Choroid plexus epithelial cell (primary cell): ENCODE measurements at regions not wholly inside any gene's neighbourhood (a gene's known extent, or its start where the extent isn't known, plus 50 kb on each side); places are given as distances from the start of the nearest gene placed in this dataset.
A peak's percentile ranks its signal among the peaks of the same experiment; 100 is the strongest.

ENCODE experiments used
- DNase-seq: peaks from one replicate; pipeline ENCODE4 v3.0.0-alpha.2; 2010; ENCODE audit warnings: low read depth
- H3K4me3 ChIP-seq: 2 replicates; pipeline ENCODE4 v1.5.1; 2011; ENCODE audit warnings: low read depth, mild to moderate bottlenecking, control low read depth, low read length, moderate library complexity
- CTCF ChIP-seq: conservative IDR thresholded peaks from 2 replicates; pipeline ENCODE4 v1.5.1; 2011; ENCODE audit warnings: low read depth, mild to moderate bottlenecking, control low read depth, inconsistent platforms, low read length, moderate library complexity

GRCh38 chr5:125372694-125373631, 626.5 kb upstream of the ZNF608 start:
- DNase-seq, result peak; percentile 39
- H3K4me3 ChIP-seq, result no peak overlapping the region
- no peak for TF ChIP-seq CTCF

- no peak for DNase-seq
- TF ChIP-seq CTCF, result no peak
- no peak overlapping the region for H3K4me3 ChIP-seq
These were observed 628.7 kb upstream of the ZNF608 start for GRCh38 chr5:125375143-125375542.

DNA sequence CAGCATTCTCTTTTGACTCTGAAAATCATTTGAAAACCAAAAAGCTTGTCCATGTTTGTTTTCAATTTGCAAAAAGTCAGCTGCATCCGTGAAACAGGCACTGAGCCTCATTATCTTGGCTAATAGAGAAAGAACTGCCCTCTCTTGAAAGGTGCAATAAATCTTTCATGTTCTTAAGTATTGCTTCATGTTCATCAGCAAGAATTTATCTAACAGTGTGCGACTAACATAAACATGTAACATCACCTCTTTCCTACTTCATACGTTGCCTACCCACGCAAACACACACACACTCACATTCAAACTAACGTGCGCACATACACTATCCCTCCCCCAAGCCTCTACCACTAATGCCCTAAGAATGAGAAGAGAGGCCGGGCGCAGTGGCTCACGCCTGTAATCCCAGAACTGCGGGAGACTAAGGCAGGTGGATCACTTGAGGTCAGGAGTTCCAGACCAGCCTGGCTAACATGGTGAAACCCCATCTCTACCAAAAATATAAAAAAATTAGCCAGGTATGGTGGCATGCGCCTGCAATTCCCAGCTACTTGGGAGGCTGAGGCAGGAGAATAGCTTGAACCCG, 629.7 kb upstream of the ZNF608 start:
- DNase-seq, result no peak
- H3K4me3 ChIP-seq, result no peak overlapping the region
- no peak for TF ChIP-seq CTCF

DNA sequence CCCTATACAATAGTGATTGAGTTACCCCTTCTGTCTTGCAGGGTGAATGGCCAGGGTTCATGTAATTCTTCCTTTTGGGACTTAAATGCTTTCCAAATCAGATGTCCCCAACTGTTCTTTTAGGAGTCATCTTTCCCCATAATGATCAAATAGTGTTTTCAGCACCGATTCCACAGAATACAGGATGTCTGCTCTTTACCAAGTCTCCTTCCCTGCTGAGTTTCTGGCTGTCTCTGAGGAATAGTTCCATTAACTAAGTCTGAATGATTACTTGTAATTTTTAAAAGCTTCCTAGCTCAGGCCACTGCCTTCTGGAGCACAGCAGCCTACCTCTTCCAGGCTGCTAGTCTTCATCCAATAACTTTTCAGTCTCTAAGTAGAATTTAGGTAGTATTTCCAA, 630.7 kb upstream of the ZNF608 start:
- no peak overlapping the region for H3K4me3 ChIP-seq
- DNase-seq, result no peak

DNA sequence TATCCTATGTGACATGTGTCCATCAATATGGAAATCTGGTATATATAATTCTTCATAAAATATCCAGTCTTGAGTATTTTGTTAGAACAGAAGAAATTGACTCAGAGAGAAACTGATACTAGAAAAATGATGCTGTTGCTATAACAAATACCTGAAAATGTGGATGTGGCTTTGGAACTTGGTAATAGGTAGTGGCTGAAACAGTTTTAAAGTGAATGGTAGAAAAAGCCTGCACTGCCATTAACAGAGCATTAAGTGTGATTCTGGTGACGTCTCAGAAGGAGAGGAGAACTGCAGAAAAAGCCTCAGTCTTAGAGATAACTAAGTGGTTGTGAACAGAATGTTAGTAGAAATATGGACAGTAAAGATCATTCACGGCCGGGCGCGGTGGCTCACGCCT, 634.9 kb upstream of the ZNF608 start:
- H3K4me3 ChIP-seq, result no peak overlapping the region
- DNase-seq, result no peak
- TF ChIP-seq CTCF, result no peak

More for the DNA sequence above, 630.7 kb upstream of the ZNF608 start:
- no peak for TF ChIP-seq CTCF

DNA sequence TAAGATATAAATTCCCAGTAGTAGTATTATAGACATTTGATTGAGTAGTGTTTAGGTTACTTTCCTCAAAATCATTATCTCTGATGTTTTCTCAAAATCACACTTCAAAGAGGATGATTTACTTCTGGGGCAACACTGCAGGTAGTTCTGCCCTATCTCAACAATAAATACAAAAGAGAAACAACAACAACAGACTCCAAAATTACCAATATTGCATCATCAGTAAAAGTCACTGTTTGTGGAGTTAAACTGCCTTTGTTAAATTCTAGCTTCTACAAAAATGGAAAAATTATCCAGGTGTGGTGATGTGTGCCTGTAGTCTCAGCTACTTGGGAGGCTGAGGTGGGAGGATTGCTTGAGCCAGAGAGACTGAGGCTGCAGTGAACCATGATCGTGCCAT, 637.6 kb upstream of the ZNF608 start:
- no peak overlapping the region for H3K4me3 ChIP-seq
- TF ChIP-seq CTCF, result no peak
- no peak for DNase-seq
